ENCODE measurements at regions not wholly inside any gene's neighbourhood (a gene's known extent, or its start where the extent isn't known, plus 50 kb on each side); places are given as distances from the start of the nearest gene placed in this dataset.

- Histone ChIP-seq H4K20me1 (ENCODE audit: insufficient read depth, low read length) (no peaks in the 10 kb centered on the region), H3K9ac (ENCODE audit: insufficient read depth, low read depth, low read length) (no peak overlapping the region), H2AFZ (ENCODE audit: low read length) (no peak overlapping the region), H3K4me3 (replicated peaks in 1 of 3; ENCODE audit: insufficient read depth in 1 of 3, low read depth in 2 of 3, low read length in 3 of 3) (no peak overlapping the region), H3K27ac (ENCODE audit: extremely low read length, insufficient read depth, low read length) (no peak overlapping the region), H3K9me3 (ENCODE audit: low read length) (no peaks in the 10 kb centered on the region), H3K36me3 (replicated peaks in 1 of 2; ENCODE audit: control insufficient read depth in 1 of 2, insufficient read depth in 2 of 2, low read length in 2 of 2) (no peaks in the 10 kb centered on the region), H3K4me2 (ENCODE audit: low read depth, low read length) (no peak overlapping the region), H3K27me3 (ENCODE audit: control insufficient read depth in 1 of 2, insufficient read depth in 2 of 2, low read length in 2 of 2) (no peaks in the 10 kb centered on the region), H3K4me1 (ENCODE audit: insufficient read depth, low read length) (0 out of 2 replicates have a peak, but pooled peaks cover 7% of the 10 kb centered on the region), H3K79me2 (ENCODE audit: insufficient read depth, low read length) (no peaks in the 10 kb centered on the region)
- in situ Hi-C loops (cut with HindIII; ENCODE audit: extremely low pct_ligation_motif_present, low pct_unique_long_range_greater_than_20kb) (loop anchor here (25.0 kb wide), 1 partner anchor 383 kb away; no protein-coding TSS in a partner anchor), intact Hi-C loops (cut with micrococcal nuclease; ENCODE audit: unreplicated experiment) (loop anchor here (10.0 kb wide), 2 partner anchors 235 to 1695 kb away; no protein-coding TSS in a partner anchor)
- 86% methylated on average over 7 of the region's 7 CpGs for WGBS (ENCODE audit: low lambda C conversion rate)
- DNase-seq (ENCODE audit: low spot score) (no peak), ATAC-seq (no peak), FAIRE-seq (no peak)
- CTCF ChIA-PET (ENCODE audit: low intra/inter-chr PET ratio, low total read pairs) = no interaction called here
- POLR2A ChIA-PET = no interaction called here
- no TSS peak for BruUV-seq (replicated peaks)
- no peak for TF ChIP-seq MIER2 (CRISPR knock-in tag; IDR thresholded peaks at IDR 0.05)
- TF ChIP-seq ZNF670 (CRISPR knock-in tag; IDR thresholded peaks at IDR 0.05; ENCODE audit: borderline replicate concordance) = no peak
- TF ChIP-seq ATAD3A (CRISPR knock-in tag; IDR thresholded peaks at IDR 0.05) = no peak
- TF ChIP-seq PLRG1 (conservative IDR thresholded peaks at IDR 0.05) = no peak
Observed at GRCh38 chr5:124669956-124670721, 76.3 kb downstream of the ZNF608 start.

DNA sequence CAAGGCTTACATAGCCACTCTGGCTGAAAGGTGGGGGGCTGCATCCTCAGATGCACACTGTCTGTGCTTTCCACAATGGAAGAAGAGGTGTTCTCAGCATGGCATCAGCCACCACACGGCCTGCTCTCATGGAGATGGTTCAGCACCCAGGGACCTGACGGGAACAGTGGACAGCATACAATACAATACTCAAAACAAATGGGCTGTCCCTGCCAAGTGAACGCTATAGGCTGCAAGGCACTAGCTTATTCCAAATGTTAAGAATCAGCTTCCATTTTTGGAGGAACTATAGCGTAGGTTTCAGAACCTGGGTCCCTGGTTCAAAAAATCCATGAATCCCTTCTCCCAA, 77.2 kb downstream of the ZNF608 start:
- Histone ChIP-seq H3K27me3 (ENCODE audit: control insufficient read depth in 1 of 2, insufficient read depth in 2 of 2, low read length in 2 of 2) (no peaks in the 10 kb centered on the region), H3K79me2 (ENCODE audit: insufficient read depth, low read length) (no peaks in the 10 kb centered on the region), H3K4me1 (ENCODE audit: insufficient read depth, low read length) (peaks cover 10% of the 10 kb centered on the region; the same call in 1 of the 2 replicates), H3K4me3 (replicated peaks in 1 of 3; ENCODE audit: insufficient read depth in 1 of 3, low read depth in 2 of 3, low read length in 3 of 3) (no peak overlapping the region), H3K36me3 (replicated peaks in 1 of 2; ENCODE audit: control insufficient read depth in 1 of 2, insufficient read depth in 2 of 2, low read length in 2 of 2) (no peaks in the 10 kb centered on the region), H4K20me1 (ENCODE audit: insufficient read depth, low read length) (no peaks in the 10 kb centered on the region), H3K9ac (ENCODE audit: insufficient read depth, low read depth, low read length) (no peak overlapping the region), H3K9me3 (ENCODE audit: low read length) (no peaks in the 10 kb centered on the region), H3K27ac (ENCODE audit: extremely low read length, insufficient read depth, low read length) (no peak overlapping the region), H3K4me2 (ENCODE audit: low read depth, low read length) (no peak overlapping the region), H2AFZ (ENCODE audit: low read length) (no peak overlapping the region)
- no peak for TF ChIP-seq POLR2G (IDR thresholded peaks at IDR 0.05; ENCODE audit: low read depth, low read length)
- TF ChIP-seq ZNF761 (CRISPR knock-in tag; conservative IDR thresholded peaks at IDR 0.05) = no peak
- TF ChIP-seq ATRX (CRISPR knock-in tag; IDR thresholded peaks at IDR 0.05; ENCODE audit: borderline replicate concordance) = no peak
- TF ChIP-seq ZNF251 (CRISPR knock-in tag; IDR thresholded peaks at IDR 0.05) = no peak
- no peak for TF ChIP-seq ZZZ3 (CRISPR knock-in tag; IDR thresholded peaks at IDR 0.05; ENCODE audit: borderline replicate concordance)
- no peak for TF ChIP-seq EZH2 (conservative IDR thresholded peaks at IDR 0.05; ENCODE audit: low read depth, low read length)
- no peak for TF ChIP-seq ZNF710 (CRISPR knock-in tag; IDR thresholded peaks at IDR 0.05; ENCODE audit: borderline replicate concordance)
- no peak for TF ChIP-seq ZBTB43 (CRISPR knock-in tag; conservative IDR thresholded peaks at IDR 0.05)
- FAIRE-seq (no peak), DNase-seq (ENCODE audit: low spot score) (no peak), ATAC-seq (no peak)
- ChIA-PET POLR2A (no interaction called here), CTCF (ENCODE audit: low intra/inter-chr PET ratio, low total read pairs) (no interaction called here)
- in situ Hi-C loops (cut with HindIII; ENCODE audit: extremely low pct_ligation_motif_present, low pct_unique_long_range_greater_than_20kb) = loop anchor here (25.0 kb wide), 1 partner anchor 382 kb away; no protein-coding TSS in a partner anchor
- WGBS (ENCODE audit: low lambda C conversion rate) = 80% methylated on average over 4 of the region's 4 CpGs
- intact Hi-C loops (cut with micrococcal nuclease; ENCODE audit: unreplicated experiment) = loop anchor here (10.0 kb wide), 2 partner anchors 236 to 1696 kb away; no protein-coding TSS in a partner anchor
- no TSS peak for BruUV-seq (replicated peaks)
